Mesendoderm (in vitro differentiated cells): ENCODE measurements at regions not wholly inside any gene's neighbourhood (a gene's known extent, or its start where the extent isn't known, plus 50 kb on each side); places are given as distances from the start of the nearest gene placed in this dataset.

Source experiments
- DNase-seq: peaks from one replicate; pipeline ENCODE4 v3.0.0; 2013
- H2AK5ac ChIP-seq: 2 replicates; pipeline ENCODE4 v1.6.1; 2013; ENCODE audit warnings: low read length, inconsistent platforms
- H2BK120ac ChIP-seq: 2 replicates; pipeline ENCODE4 v1.6.1; 2013; ENCODE audit warnings: low read depth, mild to moderate bottlenecking, low read length, moderate library complexity, mixed read lengths
- H2BK15ac ChIP-seq: replicated peaks from 2 replicates; pipeline ENCODE4 v1.6.1; 2013; ENCODE audit warnings: low read depth, mild to moderate bottlenecking, moderate library complexity
- H2BK5ac ChIP-seq: 2 replicates; pipeline ENCODE4 v1.6.1; 2013; ENCODE audit warnings: low read length, inconsistent platforms
- H3K18ac ChIP-seq: 2 replicates; pipeline ENCODE4 v1.6.1; 2013; ENCODE audit warnings: mild to moderate bottlenecking, low read length, mixed read lengths
- H3K23ac ChIP-seq: one replicate; pipeline ENCODE4 v1.6.1; 2013; ENCODE audit warnings: low read length
- H3K27ac ChIP-seq: 2 replicates; pipeline ENCODE4 v1.5.1; 2013; ENCODE audit warnings: low read depth, mild to moderate bottlenecking, inconsistent platforms, low read length, moderate library complexity
- H3K27me3 ChIP-seq: 2 replicates; pipeline ENCODE4 v1.6.1; 2013; ENCODE audit warnings: low read length, control low read depth, mild to moderate bottlenecking, inconsistent platforms; ENCODE audit not compliant: insufficient read depth, poor library complexity
- H3K36me3 ChIP-seq: 2 replicates; pipeline ENCODE4 v1.6.1; 2013; ENCODE audit warnings: low read length, inconsistent platforms; ENCODE audit not compliant: control insufficient read depth, insufficient read depth
- H3K4ac ChIP-seq: one replicate; pipeline ENCODE4 v1.6.1; 2013; ENCODE audit warnings: low read depth, mild to moderate bottlenecking, low read length, moderate library complexity
- H3K4me1 ChIP-seq: 2 replicates; pipeline ENCODE4 v1.6.1; 2013; ENCODE audit warnings: low read depth, low read length, inconsistent platforms; ENCODE audit not compliant: control insufficient read depth
- H3K4me2 ChIP-seq: 2 replicates; pipeline ENCODE4 v1.6.1; 2013; ENCODE audit warnings: low read length
- H3K4me3 ChIP-seq: 2 replicates; pipeline ENCODE4 v1.5.1; 2013; ENCODE audit warnings: mild to moderate bottlenecking, low read length
- H3K56ac ChIP-seq: one replicate; pipeline ENCODE4 v1.6.1; 2013; ENCODE audit warnings: low read length
- H3K79me1 ChIP-seq: 2 replicates; pipeline ENCODE4 v1.6.1; 2013; ENCODE audit warnings: low read length, inconsistent platforms
- H3K79me2 ChIP-seq: 2 replicates; pipeline ENCODE4 v1.6.1; 2013; ENCODE audit warnings: mild to moderate bottlenecking, low read length; ENCODE audit not compliant: control insufficient read depth, insufficient read depth
- H3K9ac ChIP-seq: 2 replicates; pipeline ENCODE4 v1.6.1; 2013; ENCODE audit warnings: low read length, inconsistent platforms
- H4K5ac ChIP-seq: one replicate; pipeline ENCODE4 v1.6.1; 2013; ENCODE audit warnings: low read length
- H4K8ac ChIP-seq: one replicate; pipeline ENCODE4 v1.6.1; 2013; ENCODE audit warnings: low read depth, mild to moderate bottlenecking, control low read depth, low read length, moderate library complexity
- WGBS: extraction: QIAGEN DNeasy Blood & Tissue Kit; methylation state at CpG from one replicate; pipeline ENCODE4 v1.1.7; 2013; ENCODE audit warnings: low lambda C conversion rate, missing lambda C conversion rate; ENCODE audit not compliant: insufficient coverage; ENCODE audit errors: extremely low coverage; 5-methylcytosine and 5-hydroxymethylcytosine counted together

DNA sequence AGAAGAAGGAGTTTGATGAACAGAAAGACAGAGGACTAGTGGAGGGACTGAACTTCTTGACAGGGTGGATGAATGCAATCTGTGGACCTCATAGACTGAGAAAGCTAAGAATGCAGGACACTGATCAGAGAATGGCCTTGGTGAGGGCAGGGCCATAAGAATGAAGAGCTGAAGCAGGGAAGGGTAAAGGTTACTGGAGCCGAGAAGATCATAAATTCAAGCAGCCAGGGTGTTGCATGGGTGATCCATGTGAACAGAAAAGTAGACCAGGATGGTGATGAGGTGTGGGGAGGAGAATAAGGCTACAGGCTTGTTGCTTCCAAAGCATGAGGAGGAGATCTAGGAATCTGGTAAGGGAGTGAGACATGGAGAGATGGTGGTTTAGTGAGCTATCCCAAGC, 295.9 kb downstream of the ADGB start:
- DNase-seq = no peak
- no peak overlapping the region for H3K56ac ChIP-seq
- H4K8ac ChIP-seq = no peak overlapping the region
- no peaks in the 10 kb centered on the region for H3K36me3 ChIP-seq
- no peak overlapping the region for H3K4me2 ChIP-seq
- H3K79me1 ChIP-seq = no peaks in the 10 kb centered on the region
- H3K79me2 ChIP-seq = no peaks in the 10 kb centered on the region
- H3K27me3 ChIP-seq = no peaks in the 10 kb centered on the region
- H3K4me3 ChIP-seq = no peak overlapping the region
- WGBS = no CpG with 5 or more reads among the region's 1 CpG
- no peak overlapping the region for H3K27ac ChIP-seq
- no peak overlapping the region for H2BK15ac ChIP-seq
- no peak overlapping the region for H4K5ac ChIP-seq
- no peak overlapping the region for H3K4ac ChIP-seq
- no peaks in the 10 kb centered on the region for H3K4me1 ChIP-seq
- H2BK5ac ChIP-seq = no peak overlapping the region
- no peak overlapping the region for H3K18ac ChIP-seq
- no peak overlapping the region for H2BK120ac ChIP-seq
- H3K23ac ChIP-seq = no peak overlapping the region
- no peak overlapping the region for H2AK5ac ChIP-seq
- H3K9ac ChIP-seq = no peak overlapping the region

DNA sequence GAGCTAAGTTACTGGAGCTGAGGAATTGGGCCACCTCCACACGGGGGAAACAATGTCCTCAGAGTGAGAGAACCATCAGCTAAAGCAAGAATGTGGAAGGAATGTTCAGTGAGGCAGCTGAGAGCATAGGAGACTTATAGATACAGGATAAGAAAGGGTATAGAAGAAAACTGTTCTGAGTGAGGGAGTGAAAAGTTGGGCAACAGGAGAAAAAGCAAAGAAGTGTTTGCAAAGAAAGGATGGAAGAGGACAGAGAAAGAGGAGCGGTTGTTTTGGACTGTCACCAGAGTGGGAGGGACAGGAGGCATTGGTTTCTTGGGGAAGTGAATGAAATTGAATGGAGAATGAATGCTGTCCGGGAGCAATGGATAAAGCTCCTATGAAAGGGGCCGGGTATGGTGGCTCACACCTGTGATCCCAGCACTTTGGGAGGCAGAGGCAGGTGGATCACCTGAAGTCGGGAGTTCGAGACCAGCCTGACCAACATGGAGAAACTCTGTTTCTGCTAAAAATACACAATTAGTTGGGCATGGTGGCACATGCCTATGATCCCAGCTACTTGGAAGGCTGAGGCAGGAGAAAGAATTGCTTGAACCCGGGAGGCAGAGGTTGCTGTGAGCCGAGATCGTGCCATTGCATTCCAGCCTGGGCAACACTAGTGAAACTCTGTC, 296.5 kb downstream of the ADGB start:
- no peaks in the 10 kb centered on the region for H3K79me2 ChIP-seq
- H3K27ac ChIP-seq = no peak overlapping the region
- H3K79me1 ChIP-seq = no peaks in the 10 kb centered on the region
- no peak overlapping the region for H4K8ac ChIP-seq
- H3K4ac ChIP-seq = no peak overlapping the region
- H2BK120ac ChIP-seq = no peak overlapping the region
- no peaks in the 10 kb centered on the region for H3K27me3 ChIP-seq
- H3K4me2 ChIP-seq = no peak overlapping the region
- no peak overlapping the region for H2BK5ac ChIP-seq
- peak; percentile 32 for DNase-seq
- H2BK15ac ChIP-seq = no peak overlapping the region
- H3K18ac ChIP-seq = no peak overlapping the region
- H3K23ac ChIP-seq = no peak overlapping the region
- no peaks in the 10 kb centered on the region for H3K36me3 ChIP-seq
- WGBS = no CpG with 5 or more reads among the region's 9 CpGs
- no peak overlapping the region for H3K4me3 ChIP-seq
- H4K5ac ChIP-seq = no peak overlapping the region
- H2AK5ac ChIP-seq = no peak overlapping the region
- no peak overlapping the region for H3K56ac ChIP-seq
- no peaks in the 10 kb centered on the region for H3K4me1 ChIP-seq
- H3K9ac ChIP-seq = no peak overlapping the region

DNA sequence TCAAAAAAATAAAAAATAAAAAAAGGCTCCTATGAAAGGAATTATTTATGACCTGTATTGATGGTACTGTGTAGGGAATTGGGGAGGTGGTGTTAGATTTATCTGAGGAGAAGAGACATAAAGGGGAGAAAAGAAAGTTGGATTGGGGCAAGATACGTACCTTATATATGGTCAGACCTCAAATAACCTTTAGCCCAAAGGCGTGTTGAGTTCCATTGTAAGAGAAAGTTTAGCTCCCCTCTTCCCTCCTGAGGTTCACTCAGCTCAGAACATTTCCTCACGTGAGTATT, 296.9 kb downstream of the ADGB start:
- H3K56ac ChIP-seq = no peak overlapping the region
- H4K8ac ChIP-seq = no peak overlapping the region
- H2AK5ac ChIP-seq = no peak overlapping the region
- no peak overlapping the region for H3K23ac ChIP-seq
- H3K4me3 ChIP-seq = no peak overlapping the region
- no peak overlapping the region for H3K9ac ChIP-seq
- DNase-seq = no peak
- H3K36me3 ChIP-seq = no peaks in the 10 kb centered on the region
- no peaks in the 10 kb centered on the region for H3K79me1 ChIP-seq
- no CpG with 5 or more reads among the region's 3 CpGs for WGBS
- H3K18ac ChIP-seq = no peak overlapping the region
- no peak overlapping the region for H4K5ac ChIP-seq
- no peaks in the 10 kb centered on the region for H3K27me3 ChIP-seq
- H3K4me2 ChIP-seq = no peak overlapping the region
- H3K79me2 ChIP-seq = no peaks in the 10 kb centered on the region
- H3K4ac ChIP-seq = no peak overlapping the region
- no peaks in the 10 kb centered on the region for H3K4me1 ChIP-seq
- H3K27ac ChIP-seq = no peak overlapping the region
- no peak overlapping the region for H2BK120ac ChIP-seq
- no peak overlapping the region for H2BK5ac ChIP-seq
- H2BK15ac ChIP-seq = no peak overlapping the region

DNA sequence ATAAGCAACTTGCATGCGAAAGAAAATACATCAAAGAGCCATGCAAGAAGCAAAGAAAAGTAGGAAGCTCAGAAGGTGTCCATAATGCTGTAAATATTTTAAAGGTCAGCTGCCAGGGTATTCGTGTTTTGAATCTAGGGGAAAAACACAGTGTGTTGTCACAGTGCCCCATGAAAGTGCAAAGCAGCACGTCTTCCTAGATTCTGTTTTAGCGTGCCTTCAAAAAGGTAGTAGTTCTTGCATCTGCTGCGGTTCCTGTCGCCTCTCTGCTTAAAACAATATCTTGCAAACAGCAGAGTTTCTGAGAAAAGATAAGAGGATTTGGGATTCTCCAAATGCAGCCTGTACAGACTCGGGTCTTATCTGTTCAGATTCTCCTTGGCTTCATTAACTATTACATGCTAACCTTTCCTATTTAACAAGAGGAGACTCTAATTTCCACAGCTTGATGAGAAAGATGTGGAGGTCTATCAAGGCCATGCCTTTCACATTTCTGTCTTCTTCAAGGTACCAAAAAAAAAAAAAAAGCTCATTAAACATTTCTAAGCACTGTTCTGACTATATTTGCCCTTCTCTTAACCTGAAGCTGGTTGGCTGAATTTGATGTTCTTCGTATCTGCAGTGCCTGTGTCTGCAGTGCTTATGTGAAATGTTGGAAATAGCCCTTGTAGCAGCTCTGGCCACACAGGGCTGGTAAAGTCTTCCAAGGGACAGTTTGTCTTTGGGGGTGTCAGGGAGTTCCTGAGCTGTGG, 297.5 kb downstream of the ADGB start:
- no peak overlapping the region for H3K56ac ChIP-seq
- no peaks in the 10 kb centered on the region for H3K4me1 ChIP-seq
- no peak for DNase-seq

DNA sequence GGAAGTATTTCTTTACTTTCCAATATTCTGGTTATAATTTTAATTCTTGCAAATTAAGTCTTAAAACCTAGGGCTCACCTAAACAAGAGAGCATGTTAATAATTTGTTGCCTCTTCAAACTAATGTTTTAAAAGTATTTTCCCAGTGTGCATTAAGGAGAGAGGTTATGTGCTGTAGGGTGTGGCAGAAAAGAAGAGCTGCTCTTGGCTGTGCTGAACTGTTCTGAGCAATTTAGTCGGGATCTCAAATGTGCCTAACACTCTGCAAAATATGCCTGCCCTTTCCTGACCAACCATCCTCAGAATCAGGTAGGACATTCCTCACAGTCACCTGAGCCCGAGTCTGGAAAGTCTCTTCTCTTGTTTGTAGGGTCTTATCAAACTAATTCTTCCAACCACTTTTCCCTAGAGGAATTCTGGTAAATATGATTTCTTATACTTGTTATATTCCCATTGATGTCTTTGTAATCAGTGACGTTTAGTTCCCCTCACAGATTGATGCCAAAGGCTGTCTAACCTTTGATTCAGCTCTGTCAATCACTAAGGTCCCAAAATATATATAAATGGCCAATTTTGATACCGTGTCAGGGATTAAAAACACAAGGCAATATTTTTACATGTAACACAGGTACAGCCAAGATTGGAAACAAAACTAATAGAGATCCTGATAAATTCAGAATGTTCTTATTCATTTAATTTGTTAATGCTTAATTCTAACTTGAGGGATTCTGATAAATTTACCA, 298.4 kb downstream of the ADGB start:
- no CpG with 5 or more reads among the region's 4 CpGs for WGBS
- no peak overlapping the region for H3K27ac ChIP-seq
- H3K36me3 ChIP-seq = no peaks in the 10 kb centered on the region
- H3K4me3 ChIP-seq = no peak overlapping the region
- no peak overlapping the region for H2BK5ac ChIP-seq
- no peak overlapping the region for H4K8ac ChIP-seq
- no peaks in the 10 kb centered on the region for H3K79me1 ChIP-seq
- no peaks in the 10 kb centered on the region for H3K27me3 ChIP-seq
- no peak for DNase-seq
- H3K4ac ChIP-seq = no peak overlapping the region
- H4K5ac ChIP-seq = no peak overlapping the region
- H2AK5ac ChIP-seq = no peak overlapping the region
- no peak overlapping the region for H2BK15ac ChIP-seq
- no peak overlapping the region for H2BK120ac ChIP-seq
- no peak overlapping the region for H3K18ac ChIP-seq
- H3K4me2 ChIP-seq = no peak overlapping the region
- H3K79me2 ChIP-seq = no peaks in the 10 kb centered on the region
- no peaks in the 10 kb centered on the region for H3K4me1 ChIP-seq
- no peak overlapping the region for H3K56ac ChIP-seq
- H3K23ac ChIP-seq = no peak overlapping the region
- no peak overlapping the region for H3K9ac ChIP-seq

More for the DNA sequence above, 297.5 kb downstream of the ADGB start:
- no peak overlapping the region for H2BK15ac ChIP-seq
- no peak overlapping the region for H3K27ac ChIP-seq
- no peak overlapping the region for H3K4me2 ChIP-seq
- H3K36me3 ChIP-seq = no peaks in the 10 kb centered on the region
- H3K4ac ChIP-seq = no peak overlapping the region
- no peak overlapping the region for H3K18ac ChIP-seq
- no peak overlapping the region for H4K8ac ChIP-seq
- no peak overlapping the region for H3K9ac ChIP-seq
- H2AK5ac ChIP-seq = no peak overlapping the region
- no peak overlapping the region for H3K4me3 ChIP-seq
- no peaks in the 10 kb centered on the region for H3K79me1 ChIP-seq
- no peak overlapping the region for H2BK5ac ChIP-seq
- no peaks in the 10 kb centered on the region for H3K27me3 ChIP-seq
- H2BK120ac ChIP-seq = no peak overlapping the region
- WGBS = no CpG with 5 or more reads among the region's 8 CpGs
- H4K5ac ChIP-seq = no peak overlapping the region
- H3K79me2 ChIP-seq = no peaks in the 10 kb centered on the region
- no peak overlapping the region for H3K23ac ChIP-seq
